HG02943 (cell line): ENCODE measurements at regions not wholly inside any gene's neighbourhood (a gene's known extent, or its start where the extent isn't known, plus 50 kb on each side); places are given as distances from the start of the nearest gene placed in this dataset.
"Not testable (repeated sequence)": the region's sequence is repeated elsewhere in the genome, so short reads cannot be mapped to it uniquely, and the experiment has no call there.

Experiments used
- ATAC-seq: cut with Tn5 transposase; IDR thresholded peaks from one replicate; pipeline ENCODE4 v1.9.1; 2021; ENCODE audit warnings: mild to moderate bottlenecking, low read depth, moderate library complexity; ENCODE audit not compliant: unreplicated experiment

DNA sequence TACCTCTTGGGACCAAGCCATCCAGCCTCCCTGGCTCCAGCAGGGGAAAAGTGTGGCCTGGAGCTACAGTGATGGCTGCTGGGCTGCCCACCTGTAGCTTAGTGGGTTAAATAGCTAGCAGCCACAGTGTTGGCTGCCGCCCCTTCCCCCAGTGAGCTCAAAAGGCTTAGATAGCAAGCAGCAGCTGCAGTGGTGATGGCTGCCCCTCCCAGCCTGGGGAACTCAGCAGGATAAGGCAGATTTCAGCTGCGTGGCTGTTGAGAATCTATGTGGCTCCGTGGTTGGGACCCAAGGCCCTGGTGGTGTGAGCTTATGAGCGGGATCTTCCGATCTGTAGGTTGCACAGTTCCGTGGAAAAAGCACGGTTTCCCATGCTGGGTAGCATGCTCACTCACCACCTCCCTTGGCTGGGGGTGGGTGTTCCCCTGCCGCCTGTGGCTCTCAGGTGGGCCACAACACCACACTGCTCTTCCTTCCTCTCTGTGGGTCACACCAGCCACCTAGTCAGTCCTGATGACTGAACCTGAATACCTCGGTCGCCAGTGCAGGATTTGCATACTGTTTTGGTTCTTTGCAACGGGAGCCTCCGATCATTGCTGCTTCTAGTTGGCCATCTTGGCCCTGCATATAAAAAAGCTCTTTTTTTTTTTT, 946.5 kb upstream of the FAM98A start:
- no peak for ATAC-seq

DNA sequence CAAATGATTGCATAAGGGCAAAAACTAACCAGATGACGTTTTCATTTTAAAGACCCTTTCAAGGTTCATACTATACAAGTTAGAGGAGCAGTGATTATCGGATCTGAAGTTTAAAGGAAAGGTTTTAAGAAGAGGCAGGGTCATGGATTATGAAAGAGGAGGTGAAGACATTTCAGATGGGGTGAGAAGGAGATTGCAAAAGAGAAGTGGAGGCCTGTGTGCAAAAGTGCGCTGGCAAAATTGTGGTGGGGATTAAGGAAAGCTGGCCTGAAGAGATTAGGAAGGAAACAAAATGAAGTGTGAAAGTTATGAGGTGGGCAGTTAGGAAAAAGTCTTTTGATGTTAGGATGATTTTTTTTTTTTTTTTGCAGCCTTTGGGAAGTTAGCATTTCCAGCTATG, 935.7 kb upstream of the FAM98A start:
- no peak for ATAC-seq

DNA sequence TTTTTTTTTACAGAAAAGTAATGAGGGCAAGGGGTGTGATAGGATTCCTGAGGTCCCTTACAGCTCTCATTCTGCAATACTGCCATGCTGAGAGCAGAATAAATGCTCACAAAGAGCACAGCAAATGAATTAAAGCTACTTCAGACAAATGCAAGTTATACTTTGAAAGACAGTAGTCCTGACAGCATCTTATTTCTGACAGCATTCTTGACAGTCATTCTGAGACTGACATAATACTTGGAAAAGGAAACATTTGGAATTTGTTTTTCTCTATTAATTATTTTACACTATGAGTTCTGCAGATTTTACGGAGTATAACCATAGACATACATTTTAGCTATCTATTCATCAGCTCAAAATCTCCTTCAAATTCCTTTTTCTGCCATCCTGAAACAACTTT, 935.2 kb upstream of the FAM98A start:
- ATAC-seq: no peak

DNA sequence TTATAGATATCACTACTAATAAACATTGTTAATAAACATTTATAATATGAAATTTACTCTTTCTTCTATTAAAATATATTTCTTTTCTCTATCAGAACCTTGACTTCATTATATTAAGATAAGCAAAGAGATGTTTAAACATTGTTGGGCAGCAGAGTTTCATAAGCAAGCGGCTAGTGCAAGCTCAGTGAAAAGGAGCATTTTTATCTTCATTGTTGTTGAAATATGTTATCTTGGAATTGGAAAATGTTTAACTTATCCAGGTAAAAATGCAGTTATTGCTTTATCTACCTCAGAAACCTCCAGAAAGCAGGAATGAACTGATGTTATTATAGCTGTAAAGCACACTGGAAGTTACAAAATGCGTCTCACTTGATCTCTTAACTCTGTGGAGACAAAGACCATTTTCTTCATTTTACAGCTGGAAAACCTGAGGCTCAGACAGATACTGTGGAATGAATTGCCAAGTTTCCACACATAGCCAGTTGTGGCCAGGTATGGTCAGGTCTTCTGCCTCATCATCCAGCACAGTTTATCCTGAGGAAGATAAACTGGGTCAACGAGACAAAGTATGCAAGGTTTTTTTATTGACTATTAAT, 934.6 kb upstream of the FAM98A start:
- ATAC-seq: no peak

DNA sequence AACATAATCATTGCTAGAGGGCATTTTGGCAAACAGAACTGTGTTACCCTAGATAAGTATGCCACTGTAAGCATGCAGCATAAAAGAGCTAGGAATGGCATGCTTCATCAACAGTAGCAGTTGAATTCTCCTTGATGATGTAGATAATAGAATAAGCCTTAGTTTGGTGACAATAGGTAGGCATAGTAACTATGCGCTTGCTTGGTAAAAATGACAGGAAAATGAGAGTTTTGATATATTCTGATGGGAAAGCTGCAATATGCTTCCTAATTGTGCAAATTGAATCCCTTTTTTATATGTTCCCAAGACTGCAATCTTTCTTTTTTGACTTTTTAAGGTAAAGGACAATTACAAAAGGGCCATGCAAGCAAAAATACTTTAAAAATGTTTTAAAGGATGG, 930.9 kb upstream of the FAM98A start:
- ATAC-seq: no peak

DNA sequence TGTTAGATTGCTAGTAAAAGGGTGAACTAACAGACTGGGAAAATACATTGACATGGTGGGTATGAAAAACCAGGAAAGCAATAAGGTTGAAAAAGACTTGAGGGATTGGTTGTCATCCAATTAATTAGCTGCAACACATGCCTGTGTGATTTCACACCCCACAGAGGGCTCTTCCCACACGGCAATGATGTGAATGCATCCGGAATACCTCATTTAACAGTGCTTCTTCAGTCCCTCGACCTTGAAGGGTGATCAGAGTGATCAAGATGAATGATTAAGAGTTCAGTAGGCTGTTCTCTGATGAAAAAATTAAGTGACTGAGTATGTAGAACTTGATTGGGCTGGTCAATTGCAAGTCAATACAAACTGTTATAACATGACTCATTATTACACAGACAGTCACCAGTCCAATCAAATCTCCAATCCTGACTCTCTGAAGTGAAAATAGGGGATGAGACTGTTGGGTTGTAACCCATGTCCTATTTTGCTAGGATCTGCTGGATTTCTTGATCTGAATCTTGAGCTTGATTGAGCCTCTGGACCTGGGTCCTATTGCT, 924.9 kb upstream of the FAM98A start:
- no peak for ATAC-seq

DNA sequence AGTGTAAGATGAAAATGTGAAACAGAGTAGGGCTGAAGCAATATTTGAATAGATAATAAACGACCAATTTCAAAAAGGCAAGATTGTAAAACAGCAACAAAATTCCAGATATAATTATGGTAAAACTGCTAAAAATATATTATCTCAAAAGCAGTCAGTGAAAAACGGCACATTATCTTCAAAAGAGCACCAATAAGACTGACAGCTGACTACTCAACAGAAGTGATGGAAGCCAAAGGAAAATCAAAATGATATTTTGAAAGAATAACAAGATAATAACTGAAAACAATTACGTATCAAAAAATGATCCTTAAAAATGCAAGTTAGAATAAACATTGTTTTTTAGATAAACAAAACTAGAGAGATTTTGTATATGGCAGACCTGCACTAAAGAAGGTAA, 920.6 kb upstream of the FAM98A start:
- no peak for ATAC-seq

DNA sequence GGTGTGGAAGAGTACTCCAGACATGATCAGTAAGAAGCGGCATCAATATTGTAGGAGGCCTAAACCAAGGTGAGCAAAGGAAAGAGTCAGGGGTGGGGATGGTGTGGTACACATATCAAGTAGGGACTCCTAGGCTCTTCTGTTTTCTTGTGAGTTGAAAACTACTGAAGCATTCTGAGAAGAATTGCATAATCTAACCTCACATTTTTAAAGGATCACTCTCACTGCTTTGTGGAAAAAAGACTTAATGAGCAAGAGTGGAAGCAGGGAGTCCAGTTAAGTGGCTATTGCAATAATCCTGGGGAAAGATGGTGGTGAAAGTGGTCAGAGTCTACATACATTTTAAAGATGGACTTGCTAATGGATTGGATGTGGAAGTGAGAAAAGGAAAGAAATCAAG, 899.5 kb upstream of the FAM98A start:
- no peak for ATAC-seq

DNA sequence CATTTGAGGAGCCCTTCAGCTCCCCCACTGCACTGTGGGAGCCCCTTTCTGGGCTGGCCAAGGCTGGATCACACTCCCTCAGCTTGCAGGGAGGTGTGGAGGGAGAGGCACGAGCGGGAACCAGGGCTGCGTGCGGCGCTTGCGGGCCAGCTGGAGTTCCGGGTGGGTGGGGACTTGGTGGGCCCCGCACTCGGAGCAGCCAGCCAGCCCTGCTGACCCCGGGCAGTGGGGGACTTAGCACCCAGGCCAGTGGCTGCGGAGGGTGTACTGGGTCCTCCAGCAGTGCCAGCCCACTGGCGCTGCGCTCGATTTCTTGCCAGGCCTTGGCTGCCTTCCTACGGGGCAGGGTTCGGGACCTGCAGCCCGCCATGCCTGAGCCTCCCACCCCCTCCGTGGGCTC, 895.1 kb upstream of the FAM98A start:
- not testable (repeated sequence) for ATAC-seq

DNA sequence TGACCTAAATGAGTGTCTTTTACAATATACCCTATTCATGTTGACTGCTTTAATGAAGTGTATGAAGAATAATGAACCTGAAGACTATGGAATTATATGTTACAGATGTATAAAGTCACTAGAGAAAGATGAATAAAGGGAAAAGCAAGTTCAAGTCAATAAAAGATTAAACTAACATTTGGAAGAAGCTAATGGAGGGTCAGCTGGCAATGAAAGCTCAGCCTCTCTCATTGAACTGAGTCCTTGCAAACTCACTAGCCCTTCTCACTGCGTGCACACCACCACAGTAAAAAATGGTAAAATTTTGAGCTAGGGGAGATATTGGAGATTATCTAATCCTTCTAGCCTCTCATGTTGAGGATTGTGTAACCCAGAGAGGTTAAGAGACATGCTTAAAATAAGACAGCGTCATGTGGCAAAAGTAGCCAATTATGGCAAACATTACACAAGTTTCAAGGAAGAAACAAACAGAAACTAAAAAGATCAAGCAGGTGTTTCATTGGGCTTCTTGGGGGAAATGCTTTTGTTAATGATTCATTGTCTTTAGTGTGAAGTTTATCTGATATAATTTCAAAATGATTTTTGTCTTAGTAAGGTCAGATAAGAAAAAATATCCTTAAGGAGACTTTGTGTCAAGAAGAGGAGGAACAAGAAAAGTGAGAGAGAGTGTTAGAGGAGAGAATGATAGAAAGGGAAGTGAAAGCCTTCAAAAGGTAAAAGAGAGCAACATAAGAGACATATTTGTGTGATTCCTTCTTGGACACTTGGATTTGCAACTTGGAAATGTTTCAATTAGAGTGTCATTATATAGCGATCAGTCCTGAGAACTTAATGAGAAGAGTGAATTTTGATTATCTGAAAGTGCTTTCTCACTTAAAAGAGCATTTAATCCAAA, 893.7 kb upstream of the FAM98A start:
- ATAC-seq: no peak

DNA sequence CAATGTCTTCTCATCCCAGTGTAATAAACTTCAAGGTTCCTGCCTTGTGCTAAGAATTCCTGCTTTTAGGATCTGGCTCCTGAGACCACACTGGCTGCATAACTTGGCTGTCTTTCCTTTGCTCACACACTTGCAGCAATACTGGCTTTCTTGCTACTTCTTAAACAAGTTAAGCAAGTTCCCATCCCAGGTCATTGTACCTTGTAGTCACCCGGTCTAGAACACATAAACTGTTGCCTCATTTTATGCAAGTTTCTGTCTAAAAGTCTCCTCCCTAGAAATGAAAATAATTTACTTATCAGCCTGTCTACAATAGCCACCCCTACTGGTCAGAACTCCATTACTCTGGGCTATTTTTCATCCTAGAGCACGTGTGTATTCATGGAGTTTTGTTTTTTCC, 887.9 kb upstream of the FAM98A start:
- no peak for ATAC-seq

DNA sequence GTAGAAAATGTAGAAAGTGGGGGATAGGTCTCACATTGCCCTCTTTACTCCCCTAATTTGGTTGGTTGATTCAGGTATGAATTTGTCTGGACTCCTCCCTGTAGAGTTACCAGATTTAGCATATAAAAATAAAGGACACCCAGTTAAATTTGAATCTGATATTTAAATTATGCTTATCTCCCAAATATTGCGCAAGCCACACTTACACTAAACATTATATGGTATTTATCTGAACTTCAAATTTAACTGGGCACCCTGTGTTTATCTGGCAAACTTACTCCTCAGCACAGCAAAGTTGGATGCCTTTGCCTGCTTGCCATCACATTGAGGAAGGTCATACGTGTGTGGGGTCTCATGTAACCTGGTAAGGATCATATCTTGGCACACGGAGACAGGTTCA, 882.4 kb upstream of the FAM98A start:
- no peak for ATAC-seq

DNA sequence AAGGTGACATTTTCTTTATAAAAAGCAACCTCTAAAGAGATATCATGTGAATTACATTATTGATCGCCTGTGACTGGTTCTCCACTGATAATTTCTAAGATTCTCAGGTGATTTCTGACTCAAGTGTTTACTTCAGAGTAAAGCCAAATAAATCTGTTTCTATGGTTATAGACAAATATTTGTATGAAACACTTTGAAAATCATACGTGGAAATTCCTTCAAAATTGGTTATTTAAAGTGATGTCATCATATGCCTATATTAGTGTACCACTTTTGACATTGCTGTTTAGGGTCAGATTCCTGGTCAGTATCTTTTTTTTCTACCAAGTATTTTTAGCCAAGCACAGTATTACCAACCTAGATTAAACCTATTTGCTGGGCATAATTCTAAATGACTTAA, 881.3 kb upstream of the FAM98A start:
- no peak for ATAC-seq

DNA sequence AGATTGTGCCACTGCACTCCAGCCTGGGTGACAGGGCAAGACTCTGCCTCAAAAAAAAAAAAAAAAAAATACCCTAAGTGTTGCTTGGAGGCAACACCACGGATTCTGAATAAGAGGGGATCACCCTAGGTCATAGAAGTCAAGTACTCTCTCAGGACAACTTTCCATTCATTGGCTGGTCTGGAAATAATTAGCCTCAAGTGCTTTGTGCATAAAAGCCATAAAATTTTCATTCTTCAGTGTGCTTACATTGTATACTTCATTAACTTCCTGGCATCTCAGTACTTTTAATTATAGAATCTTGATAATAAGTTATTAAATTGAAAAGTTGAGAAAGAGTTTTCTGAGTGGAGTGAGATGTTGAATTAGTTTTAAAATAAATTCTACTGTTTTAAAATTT, 876.1 kb upstream of the FAM98A start:
- no peak for ATAC-seq

DNA sequence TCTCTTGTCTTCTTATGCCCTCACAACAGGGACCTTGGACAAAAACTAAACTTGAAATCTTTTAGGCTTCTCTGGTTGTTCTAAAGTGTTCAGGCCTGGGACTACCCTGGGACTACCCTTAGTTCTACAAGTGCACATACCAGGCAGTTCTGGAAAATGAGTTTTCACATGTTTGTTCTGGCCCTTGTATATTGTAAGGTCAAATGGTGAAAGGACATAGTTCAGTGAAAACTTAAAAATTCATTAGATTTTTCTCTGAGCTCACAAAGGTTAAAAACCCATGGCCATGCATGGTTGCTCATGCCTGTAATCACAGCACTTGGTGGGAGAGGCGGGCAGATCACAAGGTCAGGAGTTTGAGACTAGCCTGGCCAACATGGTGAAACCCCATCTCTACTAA, 875.5 kb upstream of the FAM98A start:
- ATAC-seq: no peak

DNA sequence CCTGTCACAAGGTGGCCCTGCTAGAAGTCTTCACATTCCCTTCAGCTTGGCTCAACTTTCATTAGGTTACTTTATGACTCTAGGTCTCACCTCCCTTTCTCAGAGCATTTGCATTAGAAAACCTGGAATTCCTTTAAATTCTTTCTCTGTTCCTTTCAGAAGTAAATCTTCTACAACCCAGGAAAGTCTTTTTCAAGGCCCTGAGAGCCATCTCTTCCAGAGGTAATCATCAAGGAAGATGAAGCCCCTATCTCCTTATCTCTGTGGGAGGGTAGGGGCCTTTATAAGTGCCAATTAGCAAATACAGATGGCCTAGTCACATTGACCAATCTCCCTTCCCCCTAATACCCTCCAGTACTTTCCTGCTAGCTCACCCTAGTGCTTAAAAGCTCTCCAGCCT, 848.0 kb upstream of the FAM98A start:
- ATAC-seq: no peak

DNA sequence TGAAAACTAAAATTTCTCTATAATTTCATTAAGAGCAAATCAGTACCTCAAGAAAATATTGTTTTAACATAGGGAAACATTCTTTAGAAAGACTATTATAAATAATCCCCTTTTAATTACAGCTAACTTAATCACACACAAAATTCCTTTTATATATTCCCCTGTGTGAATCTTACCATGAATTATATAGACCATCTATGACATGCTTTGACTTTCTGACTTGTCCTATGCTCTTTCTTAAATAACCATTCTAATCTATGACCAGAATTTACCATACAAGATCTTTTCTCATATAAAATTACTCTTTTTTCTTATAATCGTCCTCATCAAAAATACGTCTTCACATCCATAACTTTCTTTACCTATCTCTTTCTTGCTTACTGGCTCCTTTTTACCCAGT, 824.2 kb upstream of the FAM98A start:
- ATAC-seq: no peak

DNA sequence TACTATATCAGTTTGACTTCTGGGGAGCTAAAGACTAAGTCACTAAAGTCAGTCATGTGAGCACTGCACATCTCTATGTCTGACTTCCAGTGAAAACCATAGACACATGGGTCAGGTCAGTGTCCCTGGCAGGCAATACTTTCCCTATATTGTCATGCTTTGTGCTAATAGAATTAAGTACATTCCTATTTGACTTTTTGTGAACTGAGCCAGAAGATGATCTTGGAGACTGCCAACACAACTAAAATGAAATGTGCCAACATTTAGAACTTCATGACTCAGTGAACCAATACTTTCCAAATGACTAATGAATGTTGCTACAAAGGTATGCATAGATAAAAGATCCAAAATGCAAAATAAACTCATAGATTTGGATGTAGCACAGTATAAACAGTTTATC, 820.8 kb upstream of the FAM98A start:
- ATAC-seq: no peak

DNA sequence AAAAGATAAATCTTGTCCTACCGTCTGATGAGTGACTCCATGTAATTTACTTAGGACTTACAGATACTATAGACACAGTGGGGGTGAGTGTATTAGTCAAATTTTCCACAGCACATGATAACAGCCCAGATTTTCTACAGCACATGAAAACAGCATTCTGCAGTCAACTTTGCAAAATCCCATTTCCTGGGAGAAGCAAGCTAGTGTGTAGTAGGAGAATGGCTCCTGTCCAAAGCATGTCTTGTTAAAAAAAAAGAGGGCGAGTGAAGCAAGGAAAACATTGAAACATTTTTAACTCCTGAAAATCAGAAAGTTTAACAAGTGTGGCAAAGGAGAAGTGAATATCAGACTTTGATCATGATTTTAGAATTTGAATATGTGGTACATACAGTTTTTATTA, 817.8 kb upstream of the FAM98A start:
- ATAC-seq: no peak

DNA sequence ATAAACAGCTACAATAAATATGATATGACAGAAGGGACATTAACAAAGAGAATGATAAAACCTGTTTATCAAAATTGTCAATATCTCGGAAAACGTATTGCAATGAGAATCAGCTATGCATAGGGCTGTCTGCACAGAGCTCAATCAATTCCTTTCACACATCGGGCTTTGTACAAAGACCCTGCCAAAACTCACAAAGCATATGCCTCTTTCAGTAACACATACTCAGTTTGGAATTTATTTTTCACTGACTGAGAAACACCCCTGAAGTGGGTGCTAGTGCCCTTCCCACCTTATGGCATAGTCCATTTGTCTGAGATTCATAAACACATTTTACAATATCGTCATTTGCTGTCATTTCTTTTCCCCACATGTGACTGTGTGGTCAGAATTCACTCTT, 815.8 kb upstream of the FAM98A start:
- ATAC-seq: no peak

DNA sequence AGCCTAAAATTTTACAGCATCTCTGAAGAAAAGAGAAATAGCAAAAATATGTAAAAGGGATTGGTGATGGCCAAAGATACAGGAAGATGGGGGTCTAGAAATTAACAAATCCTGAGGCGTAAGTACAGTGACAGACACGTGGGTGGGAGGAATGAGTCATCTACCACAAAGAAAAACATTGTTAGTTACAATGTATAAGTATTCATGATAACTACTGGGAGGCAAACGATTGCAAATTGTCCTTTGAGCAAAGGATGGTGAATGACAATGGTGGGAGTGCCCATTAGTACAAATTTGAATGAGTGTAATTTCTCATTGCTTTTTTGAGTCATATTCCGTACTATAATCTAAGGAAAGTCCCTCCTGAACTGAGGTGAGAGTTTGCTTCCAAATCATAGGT, 809.0 kb upstream of the FAM98A start:
- no peak for ATAC-seq

DNA sequence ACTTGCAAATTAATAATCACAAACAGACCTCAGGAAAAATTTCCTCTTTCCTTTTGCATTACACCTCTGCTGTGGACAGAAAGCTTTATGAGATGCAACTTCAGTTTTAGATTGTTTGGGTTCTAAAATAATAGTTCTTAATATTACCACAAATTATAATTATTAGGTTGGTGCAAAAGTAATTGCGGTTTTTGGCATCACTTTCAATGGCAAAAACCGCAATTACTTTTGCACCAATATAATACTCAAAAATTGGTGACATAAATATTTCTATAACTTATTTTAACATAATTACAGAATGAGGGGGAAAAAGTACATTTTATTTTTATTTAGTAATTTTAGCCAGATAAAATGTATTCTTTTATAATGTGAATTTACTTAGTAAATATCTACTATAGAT, 804.4 kb upstream of the FAM98A start:
- no peak for ATAC-seq
